WTC11 (cell line): ENCODE measurements at regions not wholly inside any gene's neighbourhood (a gene's known extent, or its start where the extent isn't known, plus 50 kb on each side); places are given as distances from the start of the nearest gene placed in this dataset.

Experiments
- ATAC-seq: fragments of 200-7000 bp; cut with Tn5 transposase; 2 replicates; pipeline ENCODE4 v1.10.0; 2021; ENCODE audit warnings: mild to moderate bottlenecking, moderate library complexity
- CTCF ChIA-PET: fragments of 300-600 bp; sonication (Branson Sonifier 250); formaldehyde crosslinking; loops from one replicate; lab custom pipeline; 2021; ENCODE audit warnings: antibody characterized with exemption; lab: Charles Lee
- POLR2A ChIA-PET: fragments of 350-600 bp; sonication (Branson Sonifier 250); formaldehyde crosslinking; loops from one replicate; lab custom pipeline; 2021; ENCODE audit warnings: antibody characterized with exemption; lab: Charles Lee
- DNase-seq: peaks from one replicate; pipeline ENCODE4 v3.0.0; 2021; ENCODE audit warnings: low spot score
- H3K27ac Mint-ChIP-seq: 2 replicates; pipeline ENCODE4 v1.8.0; 2021; ENCODE audit warnings: mixed read lengths
- H3K27me3 Mint-ChIP-seq: 2 replicates; pipeline ENCODE4 v1.8.0; 2021; ENCODE audit warnings: low read depth, mild to moderate bottlenecking, moderate library complexity, mixed read lengths
- H3K36me3 Mint-ChIP-seq: 2 replicates; pipeline ENCODE4 v1.8.0; 2021; ENCODE audit warnings: mixed read lengths
- H3K4me1 Mint-ChIP-seq: 2 replicates; pipeline ENCODE4 v1.8.0; 2022; ENCODE audit warnings: mixed read lengths
- H3K4me3 Mint-ChIP-seq: 2 replicates; pipeline ENCODE4 v1.8.0; 2021; ENCODE audit warnings: mild to moderate bottlenecking, moderate library complexity, mixed read lengths
- H3K9me3 Mint-ChIP-seq: 2 replicates; pipeline ENCODE4 v1.8.0; 2021; ENCODE audit warnings: mixed read lengths
- AR ChIP-seq: fragments of 250-450 bp; sonication (Bioruptor Pico); IDR thresholded peaks from 2 replicates; pipeline ENCODE4 v1.9.0; 2021; ENCODE audit warnings: mild to moderate bottlenecking
- CBFB ChIP-seq: sonication (generic); formaldehyde crosslinking; IDR thresholded peaks from 2 replicates; pipeline ENCODE4 v1.8.1; 2022; ENCODE audit warnings: mild to moderate bottlenecking, low read depth, missing genetic modification reagents
- CDX4 ChIP-seq: fragments of 250-450 bp; sonication (Bioruptor Pico); IDR thresholded peaks from 2 replicates; pipeline ENCODE4 v1.9.0; 2021; ENCODE audit warnings: moderate library complexity, mild to moderate bottlenecking, inconsistent platforms, borderline replicate concordance
- E2F4 ChIP-seq: sonication (generic); formaldehyde crosslinking; IDR thresholded peaks from 2 replicates; pipeline ENCODE4 v1.8.1; 2022; ENCODE audit warnings: low read depth, mild to moderate bottlenecking, moderate library complexity, missing genetic modification reagents, borderline replicate concordance
- E2F5 ChIP-seq: sonication (generic); formaldehyde crosslinking; IDR thresholded peaks from 2 replicates; pipeline ENCODE4 v1.8.1; 2022; ENCODE audit warnings: mild to moderate bottlenecking, moderate library complexity, missing genetic modification reagents
- ETV6 ChIP-seq: sonication (generic); formaldehyde crosslinking; IDR thresholded peaks from 2 replicates; pipeline ENCODE4 v1.8.1; 2022; ENCODE audit warnings: mild to moderate bottlenecking, missing genetic modification reagents
- FOXJ3 ChIP-seq: sonication (generic); formaldehyde crosslinking; IDR thresholded peaks from 2 replicates; pipeline ENCODE4 v1.9.0; 2021; ENCODE audit warnings: missing genetic modification reagents, mild to moderate bottlenecking, borderline replicate concordance
- HMGA2 ChIP-seq: fragments of 250-450 bp; sonication (Bioruptor Pico); IDR thresholded peaks from 2 replicates; pipeline ENCODE4 v1.4.0; 2021; ENCODE audit warnings: mild to moderate bottlenecking, moderate library complexity
- HMGXB4 ChIP-seq: sonication (generic); formaldehyde crosslinking; IDR thresholded peaks from 2 replicates; pipeline ENCODE4 v1.8.1; 2023; ENCODE audit warnings: mild to moderate bottlenecking, moderate library complexity, missing genetic modification reagents
- NFATC4 ChIP-seq: fragments of 250-450 bp; sonication (Bioruptor Pico); IDR thresholded peaks from 2 replicates; pipeline ENCODE4 v1.9.0; 2021; ENCODE audit warnings: mild to moderate bottlenecking
- NFYB ChIP-seq: sonication (generic); formaldehyde crosslinking; conservative IDR thresholded peaks from 2 replicates; pipeline ENCODE4 v1.8.0; 2022; ENCODE audit warnings: low read depth, missing genetic modification reagents
- OVOL2 ChIP-seq: fragments of 250-450 bp; sonication (Bioruptor Pico); IDR thresholded peaks from 2 replicates; pipeline ENCODE4 v1.9.0; 2021; ENCODE audit warnings: mild to moderate bottlenecking, borderline replicate concordance
- RELA ChIP-seq: sonication (generic); formaldehyde crosslinking; IDR thresholded peaks from 2 replicates; pipeline ENCODE4 v1.8.1; 2022; ENCODE audit warnings: missing genetic modification reagents, mild to moderate bottlenecking, borderline replicate concordance
- SMAD3 ChIP-seq: sonication (generic); formaldehyde crosslinking; IDR thresholded peaks from 2 replicates; pipeline ENCODE4 v1.8.0; 2022; ENCODE audit warnings: missing genetic modification reagents, mild to moderate bottlenecking, borderline replicate concordance
- SOX15 ChIP-seq: fragments of 250-450 bp; sonication (Bioruptor Pico); IDR thresholded peaks from 2 replicates; pipeline ENCODE4 v1.9.0; 2021; ENCODE audit warnings: mild to moderate bottlenecking
- ZBTB21 ChIP-seq: sonication (generic); formaldehyde crosslinking; IDR thresholded peaks from 2 replicates; pipeline ENCODE4 v1.8.1; 2023; ENCODE audit warnings: mild to moderate bottlenecking, missing genetic modification reagents, borderline replicate concordance
- ZMAT4 ChIP-seq: fragments of 250-450 bp; sonication (Bioruptor Pico); IDR thresholded peaks from 2 replicates; pipeline ENCODE4 v1.9.0; 2021; ENCODE audit warnings: mild to moderate bottlenecking
- ZNF396 ChIP-seq: fragments of 250-450 bp; sonication (Bioruptor Pico); IDR thresholded peaks from 2 replicates; pipeline ENCODE4 v1.8.0; 2021; ENCODE audit warnings: mild to moderate bottlenecking, moderate library complexity, borderline replicate concordance
- ZNF423 ChIP-seq: fragments of 250-450 bp; sonication (Bioruptor Pico); IDR thresholded peaks from 2 replicates; pipeline ENCODE4 v2.1.2; 2022; ENCODE audit warnings: mild to moderate bottlenecking, moderate library complexity
- ZNF425 ChIP-seq: fragments of 250-450 bp; sonication (Bioruptor Pico); conservative IDR thresholded peaks from 2 replicates; pipeline ENCODE4 v1.9.0; 2021; ENCODE audit warnings: mild to moderate bottlenecking
- ZNF532 ChIP-seq: fragments of 250-450 bp; sonication (Bioruptor Pico); IDR thresholded peaks from 2 replicates; pipeline ENCODE4 v1.9.0; 2021; ENCODE audit warnings: mild to moderate bottlenecking, borderline replicate concordance

- H3K4me3 Mint-ChIP-seq: no peak overlapping the region
- ATAC-seq (no peak), DNase-seq (no peak)
- H3K36me3 Mint-ChIP-seq: no peaks in the 10 kb centered on the region
- TF ChIP-seq OVOL2 (CRISPR knock-in tag) (no peak), ZNF532 (CRISPR knock-in tag) (no peak), ZNF396 (CRISPR knock-in tag) (no peak), E2F5 (CRISPR knock-in tag) (no peak), SMAD3 (no peak), AR (CRISPR knock-in tag) (no peak), ZNF423 (CRISPR knock-in tag) (no peak), RELA (CRISPR knock-in tag) (no peak), CBFB (CRISPR knock-in tag) (no peak), ZBTB21 (CRISPR knock-in tag) (no peak), CDX4 (CRISPR knock-in tag) (no peak), NFATC4 (no peak), SOX15 (CRISPR knock-in tag) (no peak)
- ChIA-PET POLR2A (no interaction called here), CTCF (interaction anchor here (1.1 kb wide), 1 partner anchor 12 kb away, joined by 3 read pairs; no protein-coding TSS in a partner anchor)
- H3K9me3 Mint-ChIP-seq: no peaks in the 10 kb centered on the region
- H3K27ac Mint-ChIP-seq: no peak overlapping the region
- H3K4me1 Mint-ChIP-seq: peaks cover 7% of the 10 kb centered on the region; the same call in 1 of the 2 replicates
- H3K27me3 Mint-ChIP-seq: no peaks in the 10 kb centered on the region
These were observed 210.3 kb downstream of the UBE2E3 start for GRCh38 chr2:181190711-181191110.

- Mint-ChIP-seq H3K4me1 (peaks cover 6% of the 10 kb centered on the region; the same call in 1 of the 2 replicates), H3K36me3 (no peaks in the 10 kb centered on the region), H3K9me3 (no peaks in the 10 kb centered on the region), H3K27ac (no peak overlapping the region), H3K27me3 (no peaks in the 10 kb centered on the region), H3K4me3 (no peak overlapping the region)
- TF ChIP-seq CBFB (CRISPR knock-in tag) (no peak), ETV6 (no peak), NFYB (CRISPR knock-in tag) (no peak), ZNF425 (no peak), ZMAT4 (CRISPR knock-in tag) (no peak), HMGA2 (CRISPR knock-in tag) (no peak), FOXJ3 (CRISPR knock-in tag) (no peak), HMGXB4 (CRISPR knock-in tag) (no peak), SOX15 (CRISPR knock-in tag) (no peak), E2F4 (no peak)
- CTCF ChIA-PET: no interaction called here
- ATAC-seq (no peak), DNase-seq (no peak)
- POLR2A ChIA-PET: no interaction called here
These were observed 213.1 kb downstream of the UBE2E3 start for GRCh38 chr2:181193550-181193949.
